Endothelial cell of umbilical vein (primary cell): ENCODE measurements at regions not wholly inside any gene's neighbourhood (a gene's known extent, or its start where the extent isn't known, plus 50 kb on each side); places are given as distances from the start of the nearest gene placed in this dataset.

ENCODE experiments used
- BruUV-seq: library from RNA; stranded (reverse); fragments of 400-500 nt; replicated peaks from 2 replicates; lab custom pipeline; 2021; lab: Mats Ljungman, UMichigan
- CTCF ChIA-PET: fragments of 300-600, 350-600 bp; sonication (Branson Sonifier 250); formaldehyde crosslinking; loops from one replicate; lab custom pipeline; 2021; ENCODE audit warnings: antibody characterized with exemption, inconsistent platforms; lab: Charles Lee
- POLR2A ChIA-PET: fragments of 300-600, 350-600 bp; sonication (Branson Sonifier 250); formaldehyde crosslinking; loops from one replicate; lab custom pipeline; 2021; ENCODE audit warnings: antibody characterized with exemption, inconsistent platforms; lab: Charles Lee
- DNase-seq: peaks from one replicate; pipeline ENCODE4 v3.0.0-alpha.2; 2011; ENCODE audit warnings: low read depth, low spot score
- FAIRE-seq: peaks from 2 replicates; lab custom pipeline; 2011; peaks lifted over from hg19 to GRCh38; lab: Jason Lieb, UNC
- H2AFZ ChIP-seq: 2 replicates; pipeline ENCODE4 v1.6.0; 2012; ENCODE audit warnings: low read depth, low read length, control low read depth, inconsistent platforms
- H3K27ac ChIP-seq: 2 replicates; pipeline ENCODE4 v1.5.1; 2011; ENCODE audit warnings: low read depth, mild to moderate bottlenecking, control low read depth, low read length, moderate library complexity; ENCODE audit not compliant: insufficient read depth
- H3K27me3 ChIP-seq, 2 experiments: 2 replicates each; pipeline versions ENCODE4 v1.6.0 to v1.6.1; 2011; ENCODE audit warnings: low read length in 2 of 2, mixed read lengths in 1 of 2; ENCODE audit not compliant: control insufficient read depth in 2 of 2, insufficient read depth in 2 of 2
- H3K36me3 ChIP-seq, 2 experiments: 2 replicates in 1 of 2; 3 replicates in 1 of 2; pipeline ENCODE4 v1.5.1; 2011; ENCODE audit warnings: low read length in 2 of 2, mild to moderate bottlenecking in 1 of 2, moderate library complexity in 1 of 2; ENCODE audit not compliant: control insufficient read depth in 2 of 2, insufficient read depth in 2 of 2; ENCODE audit errors: extremely low read depth in 1 of 2
- H3K4me1 ChIP-seq: 3 replicates; pipeline ENCODE4 v1.5.1; 2011; ENCODE audit warnings: mild to moderate bottlenecking, low read length; ENCODE audit not compliant: control insufficient read depth, insufficient read depth; ENCODE audit errors: extremely low read depth
- H3K4me2 ChIP-seq: 2 replicates; pipeline ENCODE4 v1.6.1; 2011; ENCODE audit warnings: low read length, control low read depth, mixed read lengths; ENCODE audit not compliant: insufficient read depth
- H3K4me3 ChIP-seq, 3 experiments: fragments of 200-600 bp in 1 of 3; sonication (generic), shearing (Covaris generic) in 1 of 3; replicated peaks in 1 of 3; 2 replicates each; pipeline ENCODE4 v1.5.1; 2011 to 2016; ENCODE audit warnings: control low read depth in 3 of 3, low read length in 3 of 3, mild to moderate bottlenecking in 2 of 3, inconsistent platforms in 1 of 3, low read depth in 1 of 3, moderate library complexity in 1 of 3; ENCODE audit not compliant: insufficient read depth in 1 of 3
- H3K79me2 ChIP-seq: 2 replicates; pipeline ENCODE4 v1.6.0; 2012; ENCODE audit warnings: low read length, inconsistent platforms; ENCODE audit not compliant: control insufficient read depth, insufficient read depth
- H3K9ac ChIP-seq: replicated peaks from 2 replicates; pipeline ENCODE3; 2011; ENCODE audit warnings: low read length, control low read depth; ENCODE audit not compliant: insufficient read depth; ENCODE audit errors: extremely low read depth
- H3K9me1 ChIP-seq: replicated peaks from 3 replicates; pipeline ENCODE4 v1.6.0; 2011; ENCODE audit warnings: mild to moderate bottlenecking, low read length; ENCODE audit not compliant: control insufficient read depth, insufficient read depth; ENCODE audit errors: extremely low read depth
- H3K9me3 ChIP-seq: replicated peaks from 2 replicates; pipeline ENCODE4 v1.5.1; 2012; ENCODE audit warnings: low read length, inconsistent platforms; ENCODE audit not compliant: control insufficient read depth, insufficient read depth
- H4K20me1 ChIP-seq: replicated peaks from 2 replicates; pipeline ENCODE3; 2011; ENCODE audit warnings: mild to moderate bottlenecking, low read length; ENCODE audit not compliant: control insufficient read depth, insufficient read depth; ENCODE audit errors: extremely low read depth
- EZH2 ChIP-seq: IDR thresholded peaks from 2 replicates; pipeline ENCODE4 v1.6.1; 2012; ENCODE audit warnings: borderline replicate concordance, low read depth, mild to moderate bottlenecking, moderate library complexity, low read length, inconsistent platforms; ENCODE audit not compliant: severe bottlenecking
- FOS ChIP-seq: IDR thresholded peaks from 2 replicates; pipeline ENCODE4 v1.6.1; 2011; ENCODE audit warnings: mild to moderate bottlenecking, low read length, moderate library complexity, borderline replicate concordance; ENCODE audit not compliant: insufficient read depth
- GATA2 ChIP-seq: IDR thresholded peaks from 2 replicates; pipeline ENCODE4 v1.7.0; 2011; ENCODE audit warnings: low read depth, mild to moderate bottlenecking, moderate library complexity, mixed read lengths, low read length; ENCODE audit not compliant: insufficient read length, insufficient read depth
- JUN ChIP-seq: IDR thresholded peaks from 2 replicates; pipeline ENCODE4 v1.6.1; 2011; ENCODE audit warnings: borderline replicate concordance, low read depth; ENCODE audit not compliant: insufficient read length, insufficient read depth
- MYC ChIP-seq: IDR thresholded peaks from one replicate; pipeline ENCODE4 v1.6.1; 2011; ENCODE audit warnings: mild to moderate bottlenecking, low read depth, low read length
- POLR2A ChIP-seq: IDR thresholded peaks from 2 replicates; pipeline ENCODE4 v1.6.1; 2012; ENCODE audit warnings: low read depth, mild to moderate bottlenecking, control low read depth, low read length
- POLR2AphosphoS5 ChIP-seq: IDR thresholded peaks from 2 replicates; pipeline ENCODE4 v1.6.1; 2012; ENCODE audit warnings: low read depth, mild to moderate bottlenecking, control low read depth, low read length, moderate library complexity; ENCODE audit not compliant: insufficient read depth
- dilution Hi-C: fragments of 300-500 bp; cut with MboI; formaldehyde crosslinking; loops from one replicate; pipeline ENCODE4 v1.15.0; 2019; ENCODE audit warnings: low sequenced_read_pairs; ENCODE audit not compliant: extremely low pct_ligation_motif_present
- intact Hi-C: fragments of 100-400 bp; cut with micrococcal nuclease; formaldehyde crosslinking; loops from one replicate; pipeline ENCODE4 v1.10.0; 2022
- TF ChIP-seq, protein P1 (sequence below), 2 donors: IDR thresholded peaks; 1 replicate in 1 of 2; 2 replicates in 1 of 2; pipeline ENCODE4 v1.5.1; 2011; ENCODE audit warnings: low read length in 2 of 2, mild to moderate bottlenecking in 2 of 2, moderate library complexity in 2 of 2, control low read depth in 1 of 2, inconsistent platforms in 1 of 2, low read depth in 1 of 2; ENCODE audit not compliant: insufficient read depth in 1 of 2; ENCODE audit errors: extremely low read depth in 1 of 2
- TF ChIP-seq, protein P2 (sequence below): IDR thresholded peaks from 2 replicates; pipeline ENCODE4 v1.6.1; 2011; ENCODE audit not compliant: insufficient read depth, insufficient read length

DNA sequence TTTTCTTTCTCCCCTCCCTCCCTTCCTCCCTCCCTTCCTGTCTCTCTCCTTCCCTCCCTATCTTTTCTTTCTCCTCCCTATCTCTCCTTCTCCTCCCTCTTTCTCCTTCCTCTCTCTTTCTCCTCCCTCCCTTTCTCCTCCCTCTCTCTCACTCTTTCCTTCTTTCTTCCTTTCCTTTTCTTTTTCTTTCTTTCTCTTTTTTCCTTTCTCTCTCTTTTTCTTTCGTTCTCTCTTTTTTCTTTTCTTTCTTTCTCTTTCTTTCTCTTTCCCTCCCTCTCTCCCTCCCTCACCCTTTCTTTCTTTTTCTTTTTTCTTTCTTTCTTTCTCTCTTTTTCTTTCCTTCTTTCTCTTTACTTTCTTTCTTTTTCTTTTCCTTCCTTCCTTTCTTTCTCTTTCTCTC lies 169.7 kb upstream of the LINC00305 start:
- Histone ChIP-seq H3K9ac (no peak overlapping the region), H3K9me3 (no peaks in the 10 kb centered on the region), H3K27ac (no peak overlapping the region), H3K36me3 (no peaks in the 10 kb centered on the region), H3K79me2 (no peaks in the 10 kb centered on the region), H3K4me1 (no peaks in the 10 kb centered on the region), H3K4me3 (no peak overlapping the region), H4K20me1 (no peaks in the 10 kb centered on the region), H3K9me1 (no peaks in the 10 kb centered on the region), H3K27me3 (peaks cover 0 to 2% of the 10 kb centered on the region in 2 experiments), H2AFZ (no peak overlapping the region), H3K4me2 (no peak overlapping the region)
- FAIRE-seq = no peak
- DNase-seq = no peak
- TF ChIP-seq FOS (no peak), MYC (no peak), EZH2 (no peak), POLR2A (no peak), POLR2AphosphoS5 (no peak), JUN (no peak), GATA2 (no peak)
- TF ChIP-seq, protein P1, sequence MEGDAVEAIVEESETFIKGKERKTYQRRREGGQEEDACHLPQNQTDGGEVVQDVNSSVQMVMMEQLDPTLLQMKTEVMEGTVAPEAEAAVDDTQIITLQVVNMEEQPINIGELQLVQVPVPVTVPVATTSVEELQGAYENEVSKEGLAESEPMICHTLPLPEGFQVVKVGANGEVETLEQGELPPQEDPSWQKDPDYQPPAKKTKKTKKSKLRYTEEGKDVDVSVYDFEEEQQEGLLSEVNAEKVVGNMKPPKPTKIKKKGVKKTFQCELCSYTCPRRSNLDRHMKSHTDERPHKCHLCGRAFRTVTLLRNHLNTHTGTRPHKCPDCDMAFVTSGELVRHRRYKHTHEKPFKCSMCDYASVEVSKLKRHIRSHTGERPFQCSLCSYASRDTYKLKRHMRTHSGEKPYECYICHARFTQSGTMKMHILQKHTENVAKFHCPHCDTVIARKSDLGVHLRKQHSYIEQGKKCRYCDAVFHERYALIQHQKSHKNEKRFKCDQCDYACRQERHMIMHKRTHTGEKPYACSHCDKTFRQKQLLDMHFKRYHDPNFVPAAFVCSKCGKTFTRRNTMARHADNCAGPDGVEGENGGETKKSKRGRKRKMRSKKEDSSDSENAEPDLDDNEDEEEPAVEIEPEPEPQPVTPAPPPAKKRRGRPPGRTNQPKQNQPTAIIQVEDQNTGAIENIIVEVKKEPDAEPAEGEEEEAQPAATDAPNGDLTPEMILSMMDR (IDR thresholded peaks at IDR 0.05; ENCODE audit: extremely low read depth in 1 of 2, insufficient read depth in 1 of 2, low read depth in 1 of 2, low read length in 2 of 2) = no peak
- TF ChIP-seq, protein P2, sequence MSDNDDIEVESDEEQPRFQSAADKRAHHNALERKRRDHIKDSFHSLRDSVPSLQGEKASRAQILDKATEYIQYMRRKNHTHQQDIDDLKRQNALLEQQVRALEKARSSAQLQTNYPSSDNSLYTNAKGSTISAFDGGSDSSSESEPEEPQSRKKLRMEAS = no peak
- intact Hi-C loops (no loop called here), dilution Hi-C loops (no loop called here)
- ChIA-PET CTCF (no interaction called here), POLR2A (no interaction called here)
- BruUV-seq = no TSS peak
